HS-5 (cell line): ENCODE measurements at regions not wholly inside any gene's neighbourhood (a gene's known extent, or its start where the extent isn't known, plus 50 kb on each side); places are given as distances from the start of the nearest gene placed in this dataset.

Source experiments
- DNase-seq: peaks from one replicate; pipeline ENCODE4 v3.0.0-alpha.2; 2012; ENCODE audit warnings: low read depth

DNA sequence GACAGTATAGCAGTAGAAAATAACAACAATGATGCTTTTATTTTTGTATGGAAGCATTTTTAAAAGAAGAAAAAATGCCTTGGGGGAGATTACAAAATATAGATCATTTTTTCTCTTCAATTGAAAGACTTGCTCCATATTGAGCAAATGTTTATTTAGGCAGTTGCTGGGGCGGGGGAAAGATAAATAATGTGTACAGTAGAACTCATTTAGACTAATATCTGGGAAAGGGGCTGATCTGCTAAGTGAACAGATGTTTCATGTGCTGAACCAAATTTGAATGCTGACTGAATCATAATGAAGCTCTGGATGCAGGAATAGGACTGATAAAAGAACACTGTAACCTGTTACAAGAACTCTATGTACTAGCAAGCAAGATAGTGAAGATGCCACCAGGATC is 457.1 kb upstream of the TENM4 start:
- no peak for DNase-seq

GRCh38 chr11:79896258-79896657 is 455.4 kb upstream of the TENM4 start:
- DNase-seq: no peak

- DNase-seq: no peak
These were observed 453.3 kb upstream of the TENM4 start for GRCh38 chr11:79894111-79894510.

DNA sequence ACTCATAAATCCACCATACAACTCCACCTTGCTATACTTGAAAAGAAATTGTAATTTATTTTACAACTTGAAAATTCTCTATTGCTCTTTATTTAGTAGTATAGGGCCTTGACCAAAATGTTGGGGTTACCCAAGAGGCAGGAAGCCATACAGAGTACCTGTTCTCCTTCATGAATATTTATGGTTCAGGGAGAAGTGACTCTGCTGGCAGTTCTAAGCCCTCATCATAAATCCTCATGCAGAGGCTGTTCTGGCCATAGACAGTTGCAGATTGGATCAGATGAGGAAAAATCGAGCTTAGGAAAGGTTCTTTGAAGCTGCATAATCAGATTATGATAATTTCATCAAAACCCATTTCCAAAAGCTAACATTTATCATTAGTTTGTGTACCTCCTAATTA is 449.4 kb upstream of the TENM4 start:
- no peak for DNase-seq

DNA sequence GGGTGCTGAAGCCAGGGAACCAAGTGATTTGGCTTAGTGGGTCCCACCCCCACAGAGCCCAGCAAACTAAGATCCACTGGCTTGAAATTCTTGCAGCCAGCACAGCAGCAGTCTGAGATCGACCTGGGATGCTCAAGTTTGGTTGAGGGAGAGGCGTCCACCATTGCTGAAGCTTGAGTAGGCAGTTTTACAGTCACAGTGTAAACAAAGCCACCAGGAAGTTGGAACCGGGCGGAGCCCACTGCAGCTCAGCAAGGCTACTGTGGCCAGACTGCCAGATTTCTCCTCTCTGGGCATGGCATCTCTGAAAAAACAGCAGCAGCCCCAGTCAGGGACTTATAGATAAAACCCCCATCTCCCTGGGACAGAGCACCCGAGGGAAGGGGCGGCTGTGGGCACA is 424.1 kb upstream of the TENM4 start:
- DNase-seq: no peak

GRCh38 chr11:79860336-79860735 is 419.5 kb upstream of the TENM4 start:
- DNase-seq: no peak

DNA sequence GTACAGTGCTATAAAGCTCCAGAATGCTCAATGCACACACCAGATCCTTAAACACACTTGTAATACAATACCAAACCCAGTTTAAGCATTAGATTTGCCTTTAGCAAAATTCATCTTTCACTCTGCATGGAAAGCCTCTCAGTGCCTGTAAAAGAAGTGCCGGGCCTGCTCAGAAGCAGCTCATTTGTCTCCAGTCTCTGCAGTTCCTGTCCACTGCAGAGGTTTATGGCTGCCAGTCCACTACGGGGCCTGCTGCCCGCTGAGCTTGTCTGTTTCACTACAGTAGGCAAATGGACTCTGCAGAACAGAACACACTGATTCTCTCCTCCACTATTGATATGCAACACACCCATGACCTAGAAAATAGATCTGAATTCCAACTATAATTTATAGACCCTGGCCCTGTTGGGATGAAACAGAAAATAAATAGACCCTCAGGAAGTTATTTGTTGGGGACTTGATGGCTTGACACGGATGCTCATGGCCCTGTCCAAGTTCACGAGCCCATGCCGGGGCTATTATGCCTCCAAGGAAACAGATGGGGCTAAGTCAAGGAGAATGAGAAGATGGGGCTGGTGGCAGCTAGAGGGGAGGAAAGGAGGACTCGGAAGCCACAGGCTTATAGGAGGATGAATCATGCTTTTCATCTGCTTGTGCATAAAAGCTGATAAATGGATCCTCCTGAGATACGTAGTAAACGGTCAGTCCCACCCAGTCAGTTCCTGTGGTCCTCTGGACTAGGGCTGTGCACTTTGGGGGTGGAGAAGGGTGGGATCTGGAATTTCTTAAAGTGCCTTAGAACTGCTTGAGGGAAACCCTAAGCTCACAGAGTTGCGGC is 416.8 kb upstream of the TENM4 start:
- DNase-seq: no peak

DNA sequence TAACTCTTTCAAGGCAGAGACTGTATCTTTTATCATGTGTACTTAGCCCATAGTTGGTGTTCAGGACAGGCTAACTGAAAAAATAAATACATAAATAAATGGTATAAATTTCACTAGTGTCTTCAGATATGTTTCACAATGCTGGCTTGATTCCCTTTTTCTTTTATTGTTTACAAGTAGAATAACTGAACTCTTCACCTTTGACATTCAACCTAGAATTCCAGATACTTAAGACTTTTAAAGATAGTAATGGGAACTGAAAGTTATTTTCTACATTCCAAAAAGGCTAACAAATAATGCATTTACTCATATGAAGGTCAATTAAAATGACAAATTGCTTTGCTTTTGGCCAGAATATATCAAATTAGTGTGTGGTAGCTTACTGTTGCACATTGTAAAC is 411.3 kb upstream of the TENM4 start:
- DNase-seq: no peak

DNA sequence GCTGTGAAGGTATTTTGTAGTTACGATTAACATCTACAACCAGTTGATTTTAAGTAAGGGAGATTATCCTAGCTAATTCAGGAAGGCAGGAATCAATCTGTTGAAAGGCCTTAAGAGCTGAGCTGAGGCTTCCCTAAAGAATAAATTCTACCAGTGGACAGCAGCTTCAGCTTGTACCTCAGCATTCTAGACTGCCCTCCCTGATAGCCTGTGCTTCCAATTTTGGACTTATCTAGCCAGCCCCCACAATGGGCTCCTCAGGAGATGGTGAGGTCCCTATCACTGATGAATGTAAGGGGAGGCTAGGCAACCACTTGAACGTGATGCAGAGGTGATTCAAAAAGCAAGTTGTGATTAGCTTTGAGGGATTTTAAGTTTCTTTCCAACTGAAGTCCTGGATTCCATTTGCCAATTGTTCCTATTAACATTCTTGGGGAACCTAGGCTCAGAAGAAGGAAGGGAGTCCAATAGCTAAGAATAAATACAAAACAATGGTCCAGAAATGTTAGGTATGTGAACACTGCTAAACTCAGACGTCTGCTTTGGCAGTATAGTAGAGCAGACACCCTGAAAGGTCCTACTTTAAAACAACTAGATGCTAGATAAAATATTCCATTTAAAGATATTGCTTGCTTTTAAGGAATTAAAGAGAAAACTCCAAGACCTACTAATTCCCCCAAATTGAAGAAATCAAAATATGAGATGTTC is 404.3 kb upstream of the TENM4 start:
- no peak for DNase-seq

DNA sequence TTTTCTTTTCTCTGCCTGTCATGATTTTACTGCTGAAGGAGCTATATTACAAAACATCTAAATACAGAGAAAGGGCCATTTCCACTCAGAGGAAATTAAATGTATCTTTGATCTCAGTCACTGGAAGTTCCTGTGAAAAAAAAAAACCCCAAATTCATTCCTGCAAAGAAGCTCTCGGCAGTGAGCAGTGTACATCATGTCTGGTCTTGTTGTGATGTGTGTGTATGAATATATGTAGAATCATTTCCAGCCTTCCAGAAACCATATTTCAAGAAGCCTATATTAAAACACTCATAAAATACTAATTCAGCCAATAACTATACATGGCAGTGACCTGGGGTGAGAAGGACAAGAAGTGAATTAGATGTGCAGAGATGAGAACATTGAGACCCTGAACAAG is 393.2 kb upstream of the TENM4 start:
- no peak for DNase-seq

DNA sequence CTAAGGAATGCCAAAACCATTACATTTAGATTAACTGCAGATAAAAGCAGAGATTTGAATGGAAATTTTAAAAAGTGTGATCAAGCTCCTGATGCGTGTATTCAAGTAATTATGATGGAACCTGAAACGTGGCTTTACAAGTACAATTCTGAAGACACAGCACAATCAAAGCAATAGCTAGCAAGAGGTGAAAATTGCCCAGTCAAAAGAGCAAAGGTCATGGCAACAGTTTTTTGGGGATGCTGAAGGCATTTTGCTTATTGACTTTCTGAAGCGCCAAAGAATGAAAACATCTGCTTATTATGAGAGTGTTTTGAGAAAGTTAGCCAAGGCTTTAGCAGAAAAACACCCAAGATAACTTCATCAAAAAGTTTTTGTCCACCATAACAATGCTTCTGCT is 389.6 kb upstream of the TENM4 start:
- no peak for DNase-seq

- no peak for DNase-seq
These were observed 389.1 kb upstream of the TENM4 start for GRCh38 chr11:79829891-79830290.

DNA sequence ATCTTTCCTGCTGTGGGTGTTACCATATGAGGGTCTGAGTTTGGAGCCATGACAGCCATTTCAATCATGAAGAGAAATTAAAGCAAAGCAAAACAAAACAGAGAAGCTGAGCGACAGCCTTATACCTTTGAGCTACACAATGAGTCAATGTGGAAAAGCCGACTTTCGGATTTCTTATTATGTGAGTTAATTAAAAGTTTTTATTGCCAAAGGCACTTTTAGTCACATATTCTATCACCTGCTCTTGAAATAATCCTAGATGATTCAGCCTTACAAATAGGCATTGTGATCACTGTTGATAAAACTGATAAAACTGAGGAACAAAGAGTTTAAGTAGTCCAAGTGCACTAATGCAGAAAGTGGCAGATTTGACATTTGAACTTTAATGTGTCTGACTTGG is 381.9 kb upstream of the TENM4 start:
- no peak for DNase-seq

DNA sequence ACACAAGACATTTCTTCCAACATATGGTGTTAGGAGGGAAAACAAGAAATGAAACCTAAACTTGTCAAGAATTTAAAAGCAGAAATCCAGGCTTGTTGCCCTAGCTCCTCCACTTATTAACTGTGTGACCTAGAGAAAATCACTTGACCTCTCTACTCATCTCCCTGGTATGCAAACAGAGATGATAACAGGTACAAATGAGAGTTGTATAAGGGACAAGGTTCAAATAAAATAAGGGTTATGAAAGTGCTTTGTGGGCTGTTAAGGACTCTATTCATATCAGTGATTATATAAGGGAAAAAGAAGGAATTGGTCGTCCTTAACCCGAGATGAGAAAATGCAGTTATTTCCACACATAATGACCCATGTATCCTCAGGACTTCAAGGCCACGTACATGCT is 372.7 kb upstream of the TENM4 start:
- DNase-seq: no peak

GRCh38 chr11:79809487-79809886 is 368.7 kb upstream of the TENM4 start:
- no peak for DNase-seq

GRCh38 chr11:79807506-79807905 is 366.7 kb upstream of the TENM4 start:
- no peak for DNase-seq

- DNase-seq: no peak
These were observed 355.9 kb upstream of the TENM4 start for GRCh38 chr11:79796704-79797103.

DNA sequence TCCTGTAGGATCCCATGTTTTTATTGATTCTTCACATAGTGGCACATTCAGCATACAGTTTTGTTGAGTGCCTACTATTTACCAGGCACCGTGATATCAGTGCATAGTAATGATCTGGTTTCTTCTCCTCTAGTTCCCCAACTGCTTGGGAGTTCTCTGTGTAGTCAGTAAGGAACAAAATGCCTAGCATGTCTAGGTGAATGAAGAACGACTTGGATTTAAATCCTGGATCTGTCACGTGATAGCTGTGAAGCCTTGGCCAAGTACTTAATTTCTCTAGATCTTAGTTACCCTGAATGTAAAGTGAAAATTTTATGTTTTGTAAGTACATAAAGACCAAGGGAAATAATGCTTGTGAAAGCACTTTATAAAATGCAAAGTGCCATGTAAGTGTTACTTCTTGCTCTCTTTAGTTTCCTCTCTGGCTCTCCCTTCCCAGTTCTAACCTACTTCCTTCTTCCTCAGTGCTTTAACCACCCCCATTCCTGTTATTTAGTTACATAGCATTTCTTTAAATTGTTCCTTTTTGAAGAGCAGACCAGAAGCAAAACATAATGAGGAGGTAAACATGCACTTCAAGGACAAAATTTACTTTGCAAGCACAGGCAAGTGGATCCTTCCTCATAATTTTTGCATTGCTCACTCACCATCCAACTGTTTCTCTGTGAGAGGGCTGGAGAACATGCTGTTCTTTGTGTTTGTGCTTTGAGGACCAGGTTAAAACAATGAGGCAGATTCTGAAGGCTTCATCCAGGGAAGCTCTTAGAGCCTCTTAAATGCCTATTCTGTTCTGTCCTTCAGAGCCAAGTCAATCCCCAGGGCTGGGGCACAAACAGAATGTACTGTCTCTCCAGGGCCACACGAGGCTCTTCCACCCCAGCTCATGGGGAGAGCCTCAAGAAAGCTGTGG is 353.9 kb upstream of the TENM4 start:
- DNase-seq: no peak

DNA sequence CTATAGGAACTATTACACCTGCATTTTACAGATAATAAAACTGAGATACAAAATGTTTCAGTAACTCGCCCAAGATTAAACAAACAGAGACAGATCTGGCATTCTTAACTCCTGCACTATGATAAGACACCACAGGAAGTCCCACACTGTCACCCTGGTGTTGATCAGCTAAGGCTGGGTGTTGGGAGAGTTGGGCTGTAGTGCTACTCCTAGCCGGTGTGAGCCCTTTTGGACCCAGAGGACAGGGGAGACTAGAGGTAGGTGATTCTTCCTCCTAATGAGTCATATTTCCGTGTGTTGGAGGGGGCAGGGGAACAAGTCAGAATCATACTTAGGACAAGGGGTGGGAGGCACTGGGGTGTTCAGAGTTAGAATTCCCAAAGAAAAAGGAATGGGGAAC is 353.2 kb upstream of the TENM4 start:
- DNase-seq: no peak

DNA sequence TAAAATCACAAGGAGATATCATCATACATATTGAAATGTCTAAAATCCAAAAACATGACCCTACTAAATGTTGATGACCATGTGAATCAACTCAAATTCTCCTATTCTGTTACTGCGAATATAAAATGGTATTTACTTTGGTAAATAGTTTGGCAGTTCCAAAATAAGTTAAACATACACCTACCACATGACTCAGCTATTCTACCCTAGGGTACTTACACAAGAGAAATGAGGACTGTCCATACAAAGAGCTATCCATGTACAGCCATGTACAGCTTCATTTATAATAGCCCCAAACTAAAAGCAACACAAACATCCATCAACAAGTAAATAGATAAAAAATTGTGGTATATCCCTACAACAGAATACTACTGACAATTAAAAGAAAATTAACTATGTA is 346.1 kb upstream of the TENM4 start:
- no peak for DNase-seq

DNA sequence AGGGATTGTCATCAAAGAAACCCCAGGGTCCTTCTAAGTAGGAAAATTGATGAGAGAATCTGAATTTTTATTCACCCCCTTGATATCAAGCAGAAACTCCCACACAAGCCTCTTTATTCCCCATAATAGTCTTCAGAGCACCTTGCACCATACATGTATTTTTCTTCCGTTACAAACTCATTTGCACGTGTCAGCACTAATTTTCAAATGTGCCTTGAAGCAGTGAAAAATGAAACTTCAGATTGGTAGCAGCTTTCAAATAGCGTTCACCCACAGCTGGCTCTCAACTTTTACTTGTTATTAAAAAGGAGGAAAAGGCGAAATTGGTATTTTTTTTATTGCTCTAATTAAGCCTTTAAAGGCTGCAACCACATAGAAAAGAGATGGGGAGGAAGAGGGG is 343.0 kb upstream of the TENM4 start:
- no peak for DNase-seq

- DNase-seq: no peak
These were observed 327.5 kb upstream of the TENM4 start for GRCh38 chr11:79768343-79768742.
